COLO829 (cell line): ENCODE measurements at regions not wholly inside any gene's neighbourhood (a gene's known extent, or its start where the extent isn't known, plus 50 kb on each side); places are given as distances from the start of the nearest gene placed in this dataset.
"Not testable (repeated sequence)": the region's sequence is repeated elsewhere in the genome, so short reads cannot be mapped to it uniquely, and the experiment has no call there.

ENCODE experiments used
- DNase-seq: peaks from one replicate; pipeline ENCODE4 v3.0.0; 2012; ENCODE audit warnings: low spot score

GRCh38 chr2:236774171-236774570 is 204.5 kb downstream of the ACKR3 start:
- no peak for DNase-seq

- no peak for DNase-seq
These were observed 205.9 kb downstream of the ACKR3 start for GRCh38 chr2:236775511-236775910.

GRCh38 chr2:236776206-236776605 is 206.6 kb downstream of the ACKR3 start:
- no peak for DNase-seq

GRCh38 chr2:236776695-236777251 is 207.1 kb downstream of the ACKR3 start:
- no peak for DNase-seq

- DNase-seq: no peak
These were observed 207.8 kb downstream of the ACKR3 start for GRCh38 chr2:236777408-236777807.

GRCh38 chr2:236781933-236782816 is 212.6 kb downstream of the ACKR3 start:
- DNase-seq: no peak

- DNase-seq: no peak
These were observed 213.3 kb downstream of the ACKR3 start for GRCh38 chr2:236782938-236783337.

- no peak for DNase-seq
These were observed 213.9 kb downstream of the ACKR3 start for GRCh38 chr2:236783417-236784020.

GRCh38 chr2:236785611-236786057 is 216.0 kb downstream of the ACKR3 start:
- no peak for DNase-seq

GRCh38 chr2:236786751-236787150 is 217.1 kb downstream of the ACKR3 start:
- no peak for DNase-seq

- not testable (repeated sequence) for DNase-seq
These were observed 217.8 kb downstream of the ACKR3 start for GRCh38 chr2:236787376-236787775.

- DNase-seq: no peak
These were observed 218.3 kb downstream of the ACKR3 start for GRCh38 chr2:236787885-236788284.

- no peak for DNase-seq
These were observed 221.3 kb downstream of the ACKR3 start for GRCh38 chr2:236790963-236791362.

GRCh38 chr2:236793023-236794011 is 223.7 kb downstream of the ACKR3 start:
- DNase-seq: no peak

- DNase-seq: no peak
These were observed 224.7 kb downstream of the ACKR3 start for GRCh38 chr2:236794176-236794957.

- DNase-seq: no peak
These were observed 225.7 kb downstream of the ACKR3 start for GRCh38 chr2:236795169-236795860.

GRCh38 chr2:236795861-236796219 is 226.2 kb downstream of the ACKR3 start:
- no peak for DNase-seq

GRCh38 chr2:236796236-236796635 is 226.6 kb downstream of the ACKR3 start:
- DNase-seq: no peak

GRCh38 chr2:236797411-236797810 is 227.8 kb downstream of the ACKR3 start:
- DNase-seq: no peak

GRCh38 chr2:236798491-236798890 is 228.9 kb downstream of the ACKR3 start:
- DNase-seq: no peak
